ENCODE measurements at regions not wholly inside any gene's neighbourhood (a gene's known extent, or its start where the extent isn't known, plus 50 kb on each side); places are given as distances from the start of the nearest gene placed in this dataset.

DNA sequence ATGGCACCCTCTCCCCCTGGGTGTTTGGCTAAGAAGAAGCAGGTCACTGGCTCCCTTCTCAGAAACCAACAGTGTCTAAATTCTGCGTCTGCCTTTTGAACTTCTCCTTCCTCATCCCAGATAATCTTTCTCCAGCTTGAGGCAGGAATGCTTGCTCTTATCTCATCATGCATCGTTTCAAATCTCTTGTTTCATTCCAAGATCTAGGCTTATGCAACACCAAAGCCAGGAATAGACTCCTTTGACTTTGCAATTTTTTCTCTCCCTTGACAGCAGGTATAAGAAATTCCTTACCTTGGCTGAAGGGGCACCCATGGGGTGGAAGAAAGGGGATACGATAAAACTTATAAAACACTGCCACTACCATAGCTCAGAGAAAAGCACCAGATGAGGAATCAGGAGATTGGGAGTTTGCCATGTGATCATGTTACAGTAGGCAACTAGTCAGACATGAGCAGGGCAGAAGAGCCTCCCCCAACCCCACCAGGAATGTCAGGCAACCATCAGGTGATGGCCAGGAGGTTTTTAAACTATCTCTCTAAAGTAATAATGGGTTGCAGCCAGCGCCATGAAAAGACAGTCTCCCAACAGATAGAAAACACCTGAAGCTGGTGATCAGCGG is 498.9 kb downstream of the KLF12 start:
- Mint-ChIP-seq H3K4me3 (ENCODE audit: low read depth) (no peak overlapping the region), H3K36me3 (ENCODE audit: insufficient read depth) (no peaks in the 10 kb centered on the region), H3K9me3 (ENCODE audit: low read depth) (no peaks in the 10 kb centered on the region), H3K27ac (no peak overlapping the region), H3K4me1 (ENCODE audit: low read depth) (no peaks in the 10 kb centered on the region), H3K27me3 (no peaks in the 10 kb centered on the region)
- no peak for DNase-seq (ENCODE audit: low spot score, unreplicated experiment)
- TF ChIP-seq, protein P1, sequence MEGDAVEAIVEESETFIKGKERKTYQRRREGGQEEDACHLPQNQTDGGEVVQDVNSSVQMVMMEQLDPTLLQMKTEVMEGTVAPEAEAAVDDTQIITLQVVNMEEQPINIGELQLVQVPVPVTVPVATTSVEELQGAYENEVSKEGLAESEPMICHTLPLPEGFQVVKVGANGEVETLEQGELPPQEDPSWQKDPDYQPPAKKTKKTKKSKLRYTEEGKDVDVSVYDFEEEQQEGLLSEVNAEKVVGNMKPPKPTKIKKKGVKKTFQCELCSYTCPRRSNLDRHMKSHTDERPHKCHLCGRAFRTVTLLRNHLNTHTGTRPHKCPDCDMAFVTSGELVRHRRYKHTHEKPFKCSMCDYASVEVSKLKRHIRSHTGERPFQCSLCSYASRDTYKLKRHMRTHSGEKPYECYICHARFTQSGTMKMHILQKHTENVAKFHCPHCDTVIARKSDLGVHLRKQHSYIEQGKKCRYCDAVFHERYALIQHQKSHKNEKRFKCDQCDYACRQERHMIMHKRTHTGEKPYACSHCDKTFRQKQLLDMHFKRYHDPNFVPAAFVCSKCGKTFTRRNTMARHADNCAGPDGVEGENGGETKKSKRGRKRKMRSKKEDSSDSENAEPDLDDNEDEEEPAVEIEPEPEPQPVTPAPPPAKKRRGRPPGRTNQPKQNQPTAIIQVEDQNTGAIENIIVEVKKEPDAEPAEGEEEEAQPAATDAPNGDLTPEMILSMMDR (IDR thresholded peaks at IDR 0.05; ENCODE audit: unreplicated experiment): no peak

DNA sequence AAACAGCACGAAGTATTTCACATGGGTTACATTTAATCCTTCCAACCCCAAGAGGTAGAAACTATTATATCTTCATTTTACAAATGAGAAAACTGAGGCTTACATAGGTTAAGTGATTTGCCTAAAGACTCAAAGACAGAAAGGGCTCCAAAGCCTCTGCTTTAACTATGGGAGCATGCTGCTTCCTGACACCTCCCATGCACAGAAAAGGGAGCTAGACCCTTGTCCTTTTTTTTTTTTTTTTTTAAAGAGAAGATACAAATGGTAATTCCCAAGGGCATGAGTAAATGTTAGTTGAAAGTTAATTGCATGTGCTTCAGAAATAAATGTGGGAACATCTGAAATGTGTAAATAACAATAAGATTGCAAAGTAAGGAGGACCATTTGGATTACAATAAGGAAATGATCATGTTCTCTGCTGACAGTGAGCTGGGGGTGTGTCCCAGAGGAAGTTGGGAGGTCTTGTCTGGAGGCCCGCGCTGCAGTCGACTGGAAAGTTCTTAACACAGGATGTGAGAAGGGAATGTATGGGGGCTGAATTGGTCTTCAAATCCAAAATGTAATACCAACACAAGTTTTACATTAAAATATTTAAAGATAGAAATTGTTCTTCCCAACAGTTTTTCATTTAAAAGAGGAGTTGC is 500.3 kb downstream of the KLF12 start:
- no peak for DNase-seq (ENCODE audit: low spot score, unreplicated experiment)
- Mint-ChIP-seq H3K27ac (no peak overlapping the region), H3K27me3 (no peaks in the 10 kb centered on the region), H3K36me3 (ENCODE audit: insufficient read depth) (no peaks in the 10 kb centered on the region), H3K4me3 (ENCODE audit: low read depth) (no peak overlapping the region), H3K4me1 (ENCODE audit: low read depth) (no peaks in the 10 kb centered on the region), H3K9me3 (ENCODE audit: low read depth) (no peaks in the 10 kb centered on the region)
- TF ChIP-seq, protein P1 (IDR thresholded peaks at IDR 0.05; ENCODE audit: unreplicated experiment): no peak

DNA sequence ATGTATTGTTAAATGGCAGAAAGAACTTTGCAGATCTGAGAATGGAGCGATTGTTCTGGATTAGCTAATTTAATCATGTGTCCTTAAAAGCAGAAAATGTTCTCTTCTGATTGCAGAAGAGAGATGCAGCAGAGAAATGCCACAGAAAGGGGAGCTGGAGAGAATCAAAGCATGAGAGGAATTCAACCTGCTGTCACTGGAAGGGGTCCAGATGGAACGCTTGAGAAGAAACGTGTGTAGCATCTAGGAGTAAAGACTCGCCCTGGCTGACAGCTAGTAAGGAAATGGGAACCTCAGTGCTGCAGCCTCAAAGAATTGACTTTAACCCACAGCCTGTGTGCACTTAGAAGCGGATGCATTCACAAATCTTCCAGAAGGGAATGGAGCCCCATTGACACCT is 502.8 kb downstream of the KLF12 start:
- TF ChIP-seq, protein P1 (IDR thresholded peaks at IDR 0.05; ENCODE audit: unreplicated experiment): no peak
- H3K27ac Mint-ChIP-seq: no peak overlapping the region
- no peaks in the 10 kb centered on the region for H3K36me3 Mint-ChIP-seq (ENCODE audit: insufficient read depth)
- H3K4me1 Mint-ChIP-seq (ENCODE audit: low read depth): no peaks in the 10 kb centered on the region
- no peak for DNase-seq (ENCODE audit: low spot score, unreplicated experiment)
- no peaks in the 10 kb centered on the region for H3K9me3 Mint-ChIP-seq (ENCODE audit: low read depth)
- H3K27me3 Mint-ChIP-seq: no peaks in the 10 kb centered on the region
- no peak overlapping the region for H3K4me3 Mint-ChIP-seq (ENCODE audit: low read depth)

DNA sequence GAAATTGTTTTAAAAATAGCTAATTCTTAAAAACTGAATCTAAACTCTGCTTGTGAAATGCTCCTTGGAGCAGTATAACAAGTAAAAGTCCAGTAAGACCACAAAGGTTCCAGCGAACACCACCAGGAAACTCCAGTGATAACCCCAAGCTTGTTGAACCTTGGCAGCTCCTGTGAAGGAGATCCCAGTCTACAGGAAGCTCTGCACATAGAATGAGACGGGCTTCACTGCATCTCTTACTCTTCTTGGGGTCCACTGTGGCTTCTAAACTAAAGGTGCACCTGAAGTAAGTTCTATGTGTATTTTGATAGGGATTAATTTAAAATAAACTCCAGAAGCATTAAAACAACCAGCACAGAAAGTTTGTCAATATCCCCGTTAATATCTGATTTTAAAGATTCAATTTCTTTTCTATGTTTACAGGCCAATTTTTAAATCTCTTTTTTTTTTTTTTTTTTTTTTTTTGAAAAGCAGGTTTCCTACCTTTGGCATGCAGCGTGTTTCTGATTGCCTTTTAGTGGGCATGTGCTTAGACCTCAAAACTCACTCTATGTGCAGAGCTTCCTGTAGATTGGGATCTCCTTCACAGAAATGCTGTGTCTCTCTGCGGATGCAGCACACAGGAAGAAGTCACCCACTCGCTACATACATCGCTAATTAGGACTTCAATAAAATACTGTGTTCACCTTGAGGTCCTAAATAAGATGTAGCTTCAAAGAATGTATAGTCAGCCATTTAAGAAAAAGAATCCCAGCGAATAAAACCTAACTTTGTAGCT is 508.5 kb downstream of the KLF12 start:
- Mint-ChIP-seq H3K4me1 (ENCODE audit: low read depth) (peaks cover 7% of the 10 kb centered on the region), H3K4me3 (ENCODE audit: low read depth) (no peak overlapping the region), H3K27me3 (no peaks in the 10 kb centered on the region), H3K27ac (no peak overlapping the region), H3K36me3 (ENCODE audit: insufficient read depth) (no peaks in the 10 kb centered on the region), H3K9me3 (ENCODE audit: low read depth) (no peaks in the 10 kb centered on the region)
- TF ChIP-seq, protein P1 (IDR thresholded peaks at IDR 0.05; ENCODE audit: unreplicated experiment): no peak
- no peak for DNase-seq (ENCODE audit: low spot score, unreplicated experiment)

DNA sequence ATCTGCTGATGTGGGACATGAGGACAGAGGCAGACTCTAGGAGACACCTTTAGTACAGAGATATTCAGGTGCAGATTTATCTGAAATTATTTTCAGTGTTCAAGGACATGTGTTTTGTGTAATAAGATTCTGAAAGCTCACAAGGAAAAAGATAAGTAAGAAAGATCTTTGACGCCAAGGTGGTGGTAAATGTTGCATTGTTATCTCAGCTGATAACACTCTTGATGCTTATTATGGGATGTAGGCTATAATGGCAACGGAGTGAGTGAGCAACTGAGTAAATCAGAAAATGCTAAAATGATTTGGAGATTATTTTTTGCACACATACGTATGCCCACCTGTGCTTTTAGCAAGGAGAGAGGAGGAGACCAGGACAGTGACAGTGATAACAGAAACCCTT is 510.9 kb downstream of the KLF12 start:
- Mint-ChIP-seq H3K27me3 (no peaks in the 10 kb centered on the region), H3K9me3 (ENCODE audit: low read depth) (no peaks in the 10 kb centered on the region), H3K27ac (no peak overlapping the region), H3K36me3 (ENCODE audit: insufficient read depth) (no peaks in the 10 kb centered on the region), H3K4me1 (ENCODE audit: low read depth) (peaks cover 19% of the 10 kb centered on the region), H3K4me3 (ENCODE audit: low read depth) (no peak overlapping the region)
- DNase-seq (ENCODE audit: low spot score, unreplicated experiment): no peak
- TF ChIP-seq, protein P1 (IDR thresholded peaks at IDR 0.05; ENCODE audit: unreplicated experiment): no peak

Data from progenitor cell of endocrine pancreas (in vitro differentiated cells).